AG09309 (cell line): ENCODE measurements at regions not wholly inside any gene's neighbourhood (a gene's known extent, or its start where the extent isn't known, plus 50 kb on each side); places are given as distances from the start of the nearest gene placed in this dataset.

Source experiments
- DNase-seq: peaks from one replicate; pipeline ENCODE4 v3.0.0-alpha.2; 2010; ENCODE audit warnings: low read depth
- H3K4me3 ChIP-seq: 2 replicates; pipeline ENCODE4 v1.5.1; 2011; ENCODE audit warnings: mild to moderate bottlenecking, low read depth, low read length, moderate library complexity; ENCODE audit not compliant: control insufficient read depth
- CTCF ChIP-seq: IDR thresholded peaks from 2 replicates; pipeline ENCODE4 v1.5.1; 2011; ENCODE audit warnings: mild to moderate bottlenecking, low read depth, low read length, inconsistent platforms; ENCODE audit not compliant: insufficient read depth, control insufficient read depth; ENCODE audit errors: missing control alignments

GRCh38 chr4:52250154-52250553 lies 199.1 kb downstream of the SPATA18 start:
- DNase-seq, result no peak
- no peak overlapping the region for H3K4me3 ChIP-seq

GRCh38 chr4:52251864-52252263 lies 200.8 kb downstream of the SPATA18 start:
- TF ChIP-seq CTCF, result no peak
- DNase-seq, result peak; percentile 4
- H3K4me3 ChIP-seq, result no peak overlapping the region

More at GRCh38 chr4:52250154-52250553, 199.1 kb downstream of the SPATA18 start:
- TF ChIP-seq CTCF, result no peak

- H3K4me3 ChIP-seq, result no peak overlapping the region
- DNase-seq, result no peak
- no peak for TF ChIP-seq CTCF
Observed at GRCh38 chr4:52253025-52253424, 201.9 kb downstream of the SPATA18 start.

- DNase-seq, result no peak
- H3K4me3 ChIP-seq, result no peak overlapping the region
- TF ChIP-seq CTCF, result no peak
Observed at GRCh38 chr4:52256522-52256921, 205.4 kb downstream of the SPATA18 start.

GRCh38 chr4:52259978-52260377 lies 208.9 kb downstream of the SPATA18 start:
- DNase-seq, result no peak
- H3K4me3 ChIP-seq, result no peak overlapping the region
- TF ChIP-seq CTCF, result no peak

GRCh38 chr4:52260514-52261210 lies 209.6 kb downstream of the SPATA18 start:
- no peak for TF ChIP-seq CTCF
- H3K4me3 ChIP-seq, result no peak overlapping the region
- DNase-seq, result no peak

GRCh38 chr4:52263607-52264006 lies 212.5 kb downstream of the SPATA18 start:
- H3K4me3 ChIP-seq, result no peak overlapping the region
- no peak for TF ChIP-seq CTCF
- DNase-seq, result no peak
